Hepatocyte (in vitro differentiated cells): ENCODE measurements at regions not wholly inside any gene's neighbourhood (a gene's known extent, or its start where the extent isn't known, plus 50 kb on each side); places are given as distances from the start of the nearest gene placed in this dataset.

Experiments used
- CTCF ChIP-seq: fragments of 200-600 bp; sonication (generic); IDR thresholded peaks from 2 replicates; pipeline ENCODE4 v1.5.1; 2016; ENCODE audit warnings: antibody characterized with exemption, mild to moderate bottlenecking; ENCODE audit not compliant: poor library complexity
- EZH2 ChIP-seq: fragments of 200-600 bp; sonication (generic); IDR thresholded peaks from 2 replicates; pipeline ENCODE4 v1.6.1; 2016; ENCODE audit warnings: antibody characterized with exemption, mild to moderate bottlenecking, borderline replicate concordance

- no peak for TF ChIP-seq CTCF
- TF ChIP-seq EZH2, result no peak
These were observed 76.9 kb upstream of the KMT2C start for GRCh38 chr7:152512706-152513105.
